ENCODE measurements at regions not wholly inside any gene's neighbourhood (a gene's known extent, or its start where the extent isn't known, plus 50 kb on each side); places are given as distances from the start of the nearest gene placed in this dataset.

DNA sequence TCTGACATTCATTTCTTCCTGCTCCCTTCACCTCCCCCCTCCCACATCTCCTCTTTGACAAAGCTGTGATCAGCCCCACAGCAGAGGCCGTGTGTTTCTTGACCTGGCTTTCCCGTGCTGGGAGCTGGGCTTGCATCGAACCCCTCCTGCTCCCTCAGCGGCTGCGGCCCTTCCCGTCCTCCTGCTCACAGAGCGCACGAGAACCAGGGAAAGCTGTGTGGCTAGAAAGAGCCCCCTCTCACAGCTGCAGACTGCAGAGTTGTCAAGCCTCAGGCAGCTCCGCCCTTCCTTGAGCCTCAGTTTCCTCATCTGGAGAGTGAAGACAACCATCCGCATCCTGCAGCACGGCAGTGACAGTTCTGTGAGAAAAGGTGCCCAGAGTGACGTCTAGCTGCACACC, 65.7 kb upstream of the GLI2 start (continued):
- TF ChIP-seq, protein P1, sequence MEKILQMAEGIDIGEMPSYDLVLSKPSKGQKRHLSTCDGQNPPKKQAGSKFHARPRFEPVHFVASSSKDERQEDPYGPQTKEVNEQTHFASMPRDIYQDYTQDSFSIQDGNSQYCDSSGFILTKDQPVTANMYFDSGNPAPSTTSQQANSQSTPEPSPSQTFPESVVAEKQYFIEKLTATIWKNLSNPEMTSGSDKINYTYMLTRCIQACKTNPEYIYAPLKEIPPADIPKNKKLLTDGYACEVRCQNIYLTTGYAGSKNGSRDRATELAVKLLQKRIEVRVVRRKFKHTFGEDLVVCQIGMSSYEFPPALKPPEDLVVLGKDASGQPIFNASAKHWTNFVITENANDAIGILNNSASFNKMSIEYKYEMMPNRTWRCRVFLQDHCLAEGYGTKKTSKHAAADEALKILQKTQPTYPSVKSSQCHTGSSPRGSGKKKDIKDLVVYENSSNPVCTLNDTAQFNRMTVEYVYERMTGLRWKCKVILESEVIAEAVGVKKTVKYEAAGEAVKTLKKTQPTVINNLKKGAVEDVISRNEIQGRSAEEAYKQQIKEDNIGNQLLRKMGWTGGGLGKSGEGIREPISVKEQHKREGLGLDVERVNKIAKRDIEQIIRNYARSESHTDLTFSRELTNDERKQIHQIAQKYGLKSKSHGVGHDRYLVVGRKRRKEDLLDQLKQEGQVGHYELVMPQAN (IDR thresholded peaks at IDR 0.05; ENCODE audit: borderline replicate concordance) = no peak
- TF ChIP-seq, protein P2, sequence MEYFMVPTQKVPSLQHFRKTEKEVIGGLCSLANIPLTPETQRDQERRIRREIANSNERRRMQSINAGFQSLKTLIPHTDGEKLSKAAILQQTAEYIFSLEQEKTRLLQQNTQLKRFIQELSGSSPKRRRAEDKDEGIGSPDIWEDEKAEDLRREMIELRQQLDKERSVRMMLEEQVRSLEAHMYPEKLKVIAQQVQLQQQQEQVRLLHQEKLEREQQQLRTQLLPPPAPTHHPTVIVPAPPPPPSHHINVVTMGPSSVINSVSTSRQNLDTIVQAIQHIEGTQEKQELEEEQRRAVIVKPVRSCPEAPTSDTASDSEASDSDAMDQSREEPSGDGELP (CRISPR knock-in tag; IDR thresholded peaks at IDR 0.05; ENCODE audit: borderline replicate concordance) = no peak

DNA sequence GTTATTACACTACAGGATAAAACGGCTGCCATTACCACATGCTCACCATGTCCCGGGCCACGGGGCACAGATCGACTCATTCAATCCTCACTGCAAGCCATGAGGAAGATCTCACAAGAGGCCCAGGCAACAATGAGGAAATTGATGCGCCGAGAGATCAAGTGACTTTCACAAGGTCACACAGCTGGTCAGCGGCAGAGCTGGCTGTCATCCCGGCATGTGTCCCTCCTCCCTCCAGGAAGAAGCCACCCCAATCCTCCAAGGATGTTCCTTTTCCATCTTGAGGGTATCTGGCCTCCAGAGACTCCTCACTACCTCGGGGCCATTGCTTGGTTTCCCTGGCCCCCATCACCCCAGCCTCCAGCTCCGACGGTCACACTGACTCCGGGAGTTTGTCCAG, 65.3 kb upstream of the GLI2 start:
- in situ Hi-C loops (cut with MboI) (loop anchor here (10.0 kb wide), 1 partner anchor 326 kb away; the partner anchor contains the start of gene INHBB), intact Hi-C loops (cut with micrococcal nuclease) (loop anchor here (10.0 kb wide), 1 partner anchor 356 kb away; no protein-coding TSS in a partner anchor)
- peaks cover 2 to 45% of the 10 kb centered on the region in 2 experiments; a peak in 4 of 5 replicates for H3K27me3 ChIP-seq (ENCODE audit: control insufficient read depth in 2 of 2, insufficient read depth in 2 of 2, low read length in 2 of 2)
- POLR2A ChIA-PET = no interaction called here
- H3K79me2 ChIP-seq (ENCODE audit: control insufficient read depth, insufficient read depth, low read length) = no peaks in the 10 kb centered on the region
- no TSS peak for BruUV-seq (replicated peaks)
- no peaks in the 10 kb centered on the region for H3K9me1 ChIP-seq (ENCODE audit: control insufficient read depth, insufficient read depth, low read length)
- FAIRE-seq (no peak), ATAC-seq (no peak), DNase-seq (ENCODE audit: extremely low read depth in 1 of 4, low spot score in 3 of 4) (no peak)
- CTCF ChIA-PET (ENCODE audit: low intra/inter-chr PET ratio) = no interaction called here
- H3K4me3 ChIP-seq = no peak overlapping the region
- peaks cover 3% of the 10 kb centered on the region; the same call in 1 of the 2 replicates for H4K20me1 ChIP-seq (replicated peaks; ENCODE audit: control insufficient read depth, insufficient read depth, low read length)
- H2AFZ ChIP-seq (ENCODE audit: low read depth, low read length) = no peak overlapping the region
- no peaks in the 10 kb centered on the region for H3K9me3 ChIP-seq (replicated peaks; ENCODE audit: control insufficient read depth, insufficient read depth, low read depth, low read length)
- WGBS (ENCODE audit: insufficient coverage, low coverage, missing lambda C conversion rate) = under 1% methylated on average over 12 of the region's 12 CpGs
- no peak overlapping the region for H3K4me2 ChIP-seq (ENCODE audit: insufficient read depth, low read length)
- H3K36me3 ChIP-seq (ENCODE audit: control insufficient read depth, insufficient read depth, low read length) = no peaks in the 10 kb centered on the region
- H3K9ac ChIP-seq (ENCODE audit: insufficient read depth in 1 of 2, low read depth in 2 of 2, low read length in 2 of 2) = no peak overlapping the region
- peaks cover 0 to 11% of the 10 kb centered on the region in 2 experiments; a peak in 2 of 5 replicates for H3K4me1 ChIP-seq (replicated peaks in 1 of 2; ENCODE audit: control insufficient read depth in 2 of 2, insufficient read depth in 2 of 2, low read length in 2 of 2)
- no peak for TF ChIP-seq TAF7 (tag; IDR thresholded peaks at IDR 0.05)
- TF ChIP-seq ZBTB7A (IDR thresholded peaks at IDR 0.05; ENCODE audit: borderline replicate concordance, control insufficient read depth, low read depth, low read length) = no peak
- TF ChIP-seq, protein P3, sequence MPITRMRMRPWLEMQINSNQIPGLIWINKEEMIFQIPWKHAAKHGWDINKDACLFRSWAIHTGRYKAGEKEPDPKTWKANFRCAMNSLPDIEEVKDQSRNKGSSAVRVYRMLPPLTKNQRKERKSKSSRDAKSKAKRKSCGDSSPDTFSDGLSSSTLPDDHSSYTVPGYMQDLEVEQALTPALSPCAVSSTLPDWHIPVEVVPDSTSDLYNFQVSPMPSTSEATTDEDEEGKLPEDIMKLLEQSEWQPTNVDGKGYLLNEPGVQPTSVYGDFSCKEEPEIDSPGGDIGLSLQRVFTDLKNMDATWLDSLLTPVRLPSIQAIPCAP (CRISPR knock-in tag; IDR thresholded peaks at IDR 0.05; ENCODE audit: borderline replicate concordance) = no peak
- TF ChIP-seq SRSF9 (IDR thresholded peaks at IDR 0.05; ENCODE audit: borderline replicate concordance, low read depth, low read length) = no peak
- TF ChIP-seq, protein P4, sequence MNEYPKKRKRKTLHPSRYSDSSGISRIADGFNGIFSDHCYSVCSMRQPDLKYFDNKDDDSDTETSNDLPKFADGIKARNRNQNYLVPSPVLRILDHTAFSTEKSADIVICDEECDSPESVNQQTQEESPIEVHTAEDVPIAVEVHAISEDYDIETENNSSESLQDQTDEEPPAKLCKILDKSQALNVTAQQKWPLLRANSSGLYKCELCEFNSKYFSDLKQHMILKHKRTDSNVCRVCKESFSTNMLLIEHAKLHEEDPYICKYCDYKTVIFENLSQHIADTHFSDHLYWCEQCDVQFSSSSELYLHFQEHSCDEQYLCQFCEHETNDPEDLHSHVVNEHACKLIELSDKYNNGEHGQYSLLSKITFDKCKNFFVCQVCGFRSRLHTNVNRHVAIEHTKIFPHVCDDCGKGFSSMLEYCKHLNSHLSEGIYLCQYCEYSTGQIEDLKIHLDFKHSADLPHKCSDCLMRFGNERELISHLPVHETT (CRISPR knock-in tag; conservative IDR thresholded peaks at IDR 0.05 in 1 of 2, IDR thresholded peaks at IDR 0.05 in 1 of 2) = no peak
- no peak for TF ChIP-seq GABPA (tag; conservative IDR thresholded peaks at IDR 0.05; ENCODE audit: low read depth)
- TF ChIP-seq SAFB (IDR thresholded peaks at IDR 0.05; ENCODE audit: borderline replicate concordance, low read depth, low read length) = no peak
- no peak for TF ChIP-seq ZC3H4 (CRISPR knock-in tag; IDR thresholded peaks at IDR 0.05; ENCODE audit: borderline replicate concordance)
- TF ChIP-seq KLF13 (tag; IDR thresholded peaks at IDR 0.05; ENCODE audit: borderline replicate concordance, low read depth) = no peak
- TF ChIP-seq ZNF584 (CRISPR knock-in tag; IDR thresholded peaks at IDR 0.05; ENCODE audit: low read depth) = no peak
- TF ChIP-seq ZNF165 (CRISPR knock-in tag; IDR thresholded peaks at IDR 0.05; ENCODE audit: borderline replicate concordance) = no peak
- H3K27ac ChIP-seq (ENCODE audit: extremely low read depth, low read depth, low read length) = no peak overlapping the region
